ENCODE measurements at regions not wholly inside any gene's neighbourhood (a gene's known extent, or its start where the extent isn't known, plus 50 kb on each side); places are given as distances from the start of the nearest gene placed in this dataset.

GRCh38 chr2:149666809-149667320, 79.3 kb upstream of the MMADHC start:
- no peak for DNase-seq

- DNase-seq: no peak
These were observed 77.3 kb upstream of the MMADHC start for GRCh38 chr2:149664896-149665295.

- no peak for DNase-seq
These were observed 75.0 kb upstream of the MMADHC start for GRCh38 chr2:149662556-149662955.

- DNase-seq: no peak
These were observed 74.3 kb upstream of the MMADHC start for GRCh38 chr2:149661844-149662243.

- DNase-seq: no peak
These were observed 71.0 kb upstream of the MMADHC start for GRCh38 chr2:149658553-149658952.

GRCh38 chr2:149657401-149658040, 69.9 kb upstream of the MMADHC start:
- no peak for DNase-seq

- DNase-seq: no peak
These were observed 69.4 kb upstream of the MMADHC start for GRCh38 chr2:149656996-149657395.

GRCh38 chr2:149653831-149654445, 66.4 kb upstream of the MMADHC start:
- DNase-seq: no peak

GRCh38 chr2:149652926-149653325, 65.4 kb upstream of the MMADHC start:
- DNase-seq: no peak

GRCh38 chr2:149652526-149652925, 65.0 kb upstream of the MMADHC start:
- DNase-seq: no peak

GRCh38 chr2:149651229-149651628, 63.7 kb upstream of the MMADHC start:
- no peak for DNase-seq

- no peak for DNase-seq
These were observed 62.4 kb upstream of the MMADHC start for GRCh38 chr2:149650006-149650405.

GRCh38 chr2:149648282-149649030, 60.9 kb upstream of the MMADHC start:
- DNase-seq: no peak

- DNase-seq: no peak
These were observed 57.8 kb upstream of the MMADHC start for GRCh38 chr2:149645391-149645790.

Data from stimulated activated CD4-positive, alpha-beta T cell treated with anti-CD3 and anti-CD28 coated beads, Interleukin-15, amount 100 ng/mL, for 24 hours (primary cell).